ENCODE measurements at regions not wholly inside any gene's neighbourhood (a gene's known extent, or its start where the extent isn't known, plus 50 kb on each side); places are given as distances from the start of the nearest gene placed in this dataset.

DNA sequence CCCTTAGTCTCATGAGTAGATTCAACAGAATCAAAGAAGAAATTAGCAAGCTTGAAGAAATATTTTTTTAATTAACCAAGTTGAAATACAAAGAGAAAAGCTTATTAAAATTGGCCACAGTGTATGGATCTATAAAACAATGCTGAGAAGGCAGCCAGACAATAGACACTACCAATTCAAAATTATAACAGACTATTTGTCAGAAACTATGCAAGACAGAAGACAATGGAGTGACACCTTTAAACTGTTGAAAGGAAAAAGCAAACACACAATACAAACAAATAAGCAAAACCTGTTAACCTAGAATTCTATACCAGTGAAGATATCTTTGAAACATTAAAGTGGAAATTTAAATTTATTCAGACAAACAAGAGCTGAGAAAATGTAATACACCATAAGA lies 225.4 kb downstream of the CASP12 start:
- Histone ChIP-seq H3K9me3 (ENCODE audit: insufficient read depth, low read length) (no peaks in the 10 kb centered on the region), H3K4me2 (ENCODE audit: low read length) (no peak overlapping the region), H4K20me1 (ENCODE audit: insufficient read depth, low read length) (no peaks in the 10 kb centered on the region), H3K36me3 (replicated peaks; ENCODE audit: low read depth, low read length) (no peaks in the 10 kb centered on the region), H3K27ac (ENCODE audit: low read length) (no peak overlapping the region), H3K27me3 (ENCODE audit: low read depth, low read length) (no peaks in the 10 kb centered on the region), H2AFZ (ENCODE audit: low read depth, low read length) (no peak overlapping the region), H3K4me3 (ENCODE audit: low read length) (no peak overlapping the region), H3K79me2 (ENCODE audit: low read length) (no peaks in the 10 kb centered on the region), H3K4me1 (ENCODE audit: low read length) (no peaks in the 10 kb centered on the region), H3K9ac (ENCODE audit: low read length) (no peak overlapping the region)
- TF ChIP-seq, protein P1, sequence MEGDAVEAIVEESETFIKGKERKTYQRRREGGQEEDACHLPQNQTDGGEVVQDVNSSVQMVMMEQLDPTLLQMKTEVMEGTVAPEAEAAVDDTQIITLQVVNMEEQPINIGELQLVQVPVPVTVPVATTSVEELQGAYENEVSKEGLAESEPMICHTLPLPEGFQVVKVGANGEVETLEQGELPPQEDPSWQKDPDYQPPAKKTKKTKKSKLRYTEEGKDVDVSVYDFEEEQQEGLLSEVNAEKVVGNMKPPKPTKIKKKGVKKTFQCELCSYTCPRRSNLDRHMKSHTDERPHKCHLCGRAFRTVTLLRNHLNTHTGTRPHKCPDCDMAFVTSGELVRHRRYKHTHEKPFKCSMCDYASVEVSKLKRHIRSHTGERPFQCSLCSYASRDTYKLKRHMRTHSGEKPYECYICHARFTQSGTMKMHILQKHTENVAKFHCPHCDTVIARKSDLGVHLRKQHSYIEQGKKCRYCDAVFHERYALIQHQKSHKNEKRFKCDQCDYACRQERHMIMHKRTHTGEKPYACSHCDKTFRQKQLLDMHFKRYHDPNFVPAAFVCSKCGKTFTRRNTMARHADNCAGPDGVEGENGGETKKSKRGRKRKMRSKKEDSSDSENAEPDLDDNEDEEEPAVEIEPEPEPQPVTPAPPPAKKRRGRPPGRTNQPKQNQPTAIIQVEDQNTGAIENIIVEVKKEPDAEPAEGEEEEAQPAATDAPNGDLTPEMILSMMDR (IDR thresholded peaks at IDR 0.05; ENCODE audit: low read depth, low read length), result no peak
- no peak for TF ChIP-seq EZH2phosphoT487 (IDR thresholded peaks at IDR 0.05; ENCODE audit: low read depth)

DNA sequence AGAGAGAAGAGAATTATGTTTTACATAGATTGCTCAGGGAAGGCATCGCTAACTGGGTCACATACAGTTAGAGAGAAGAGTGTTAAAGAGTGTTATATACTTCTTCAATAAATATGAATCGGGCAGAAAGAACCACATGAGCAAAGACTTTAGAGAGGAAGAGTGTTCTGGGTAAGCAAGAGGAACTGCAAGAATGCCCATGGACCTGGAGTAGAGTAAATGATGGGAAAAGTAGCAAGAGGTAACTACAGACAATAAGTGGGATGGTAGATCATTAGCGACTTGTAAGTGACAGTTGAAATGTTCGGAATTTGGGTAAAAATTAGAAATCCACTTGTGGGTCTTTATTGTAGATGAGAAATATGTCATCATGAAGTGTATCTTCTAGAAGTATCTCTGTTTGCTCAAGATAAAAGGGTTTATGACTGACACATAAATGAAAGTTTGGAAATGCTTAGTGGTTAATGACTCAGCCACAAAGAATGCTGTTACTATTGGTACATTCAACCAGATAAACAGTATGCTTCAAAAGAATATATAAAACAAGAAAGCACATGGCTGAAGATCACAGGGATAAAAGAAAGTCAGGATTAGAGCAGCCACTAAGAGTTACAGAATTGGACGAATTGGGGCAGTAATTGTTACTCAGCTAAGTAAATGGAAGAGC lies 229.3 kb downstream of the CASP12 start:
- no peaks in the 10 kb centered on the region for H3K27me3 ChIP-seq (ENCODE audit: low read depth, low read length)
- no peaks in the 10 kb centered on the region for H3K9me3 ChIP-seq (ENCODE audit: insufficient read depth, low read length)
- TF ChIP-seq EZH2phosphoT487 (IDR thresholded peaks at IDR 0.05; ENCODE audit: low read depth), result no peak
- TF ChIP-seq, protein P1 (IDR thresholded peaks at IDR 0.05; ENCODE audit: low read depth, low read length), result no peak
- no peaks in the 10 kb centered on the region for H3K4me1 ChIP-seq (ENCODE audit: low read length)
- H3K4me2 ChIP-seq (ENCODE audit: low read length), result no peak overlapping the region
- H3K9ac ChIP-seq (ENCODE audit: low read length), result no peak overlapping the region
- H4K20me1 ChIP-seq (ENCODE audit: insufficient read depth, low read length), result no peaks in the 10 kb centered on the region
- no peak overlapping the region for H3K4me3 ChIP-seq (ENCODE audit: low read length)
- no peak overlapping the region for H2AFZ ChIP-seq (ENCODE audit: low read depth, low read length)
- no peak overlapping the region for H3K27ac ChIP-seq (ENCODE audit: low read length)
- no peaks in the 10 kb centered on the region for H3K79me2 ChIP-seq (ENCODE audit: low read length)
- no peaks in the 10 kb centered on the region for H3K36me3 ChIP-seq (replicated peaks; ENCODE audit: low read depth, low read length)

DNA sequence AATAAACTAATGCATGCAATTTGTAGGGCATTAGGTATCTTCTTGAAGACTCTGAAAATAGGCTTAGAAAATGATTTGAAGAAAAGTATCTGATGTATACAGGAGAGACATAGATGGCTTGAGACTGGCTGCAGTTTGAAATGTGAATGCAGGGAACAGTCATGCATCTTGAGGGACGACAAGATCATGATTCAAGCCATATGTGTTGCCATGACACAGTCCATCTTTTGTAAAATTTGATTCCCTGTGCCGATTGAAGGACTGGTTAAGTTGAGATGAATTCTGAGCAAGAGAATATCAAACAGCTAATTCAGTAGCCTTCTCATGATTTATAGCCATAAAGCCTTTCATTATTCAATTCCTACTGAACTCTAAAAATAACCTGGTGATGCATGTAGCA lies 231.6 kb downstream of the CASP12 start:
- TF ChIP-seq, protein P1 (IDR thresholded peaks at IDR 0.05; ENCODE audit: low read depth, low read length), result no peak
- TF ChIP-seq EZH2phosphoT487 (IDR thresholded peaks at IDR 0.05; ENCODE audit: low read depth), result no peak
- Histone ChIP-seq H3K9ac (ENCODE audit: low read length) (no peak overlapping the region), H3K27ac (ENCODE audit: low read length) (no peak overlapping the region), H3K9me3 (ENCODE audit: insufficient read depth, low read length) (no peaks in the 10 kb centered on the region), H3K4me2 (ENCODE audit: low read length) (no peak overlapping the region), H3K4me3 (ENCODE audit: low read length) (no peak overlapping the region), H3K27me3 (ENCODE audit: low read depth, low read length) (no peaks in the 10 kb centered on the region), H3K36me3 (replicated peaks; ENCODE audit: low read depth, low read length) (no peaks in the 10 kb centered on the region), H3K79me2 (ENCODE audit: low read length) (no peaks in the 10 kb centered on the region), H2AFZ (ENCODE audit: low read depth, low read length) (no peak overlapping the region), H4K20me1 (ENCODE audit: insufficient read depth, low read length) (no peaks in the 10 kb centered on the region), H3K4me1 (ENCODE audit: low read length) (no peaks in the 10 kb centered on the region)

DNA sequence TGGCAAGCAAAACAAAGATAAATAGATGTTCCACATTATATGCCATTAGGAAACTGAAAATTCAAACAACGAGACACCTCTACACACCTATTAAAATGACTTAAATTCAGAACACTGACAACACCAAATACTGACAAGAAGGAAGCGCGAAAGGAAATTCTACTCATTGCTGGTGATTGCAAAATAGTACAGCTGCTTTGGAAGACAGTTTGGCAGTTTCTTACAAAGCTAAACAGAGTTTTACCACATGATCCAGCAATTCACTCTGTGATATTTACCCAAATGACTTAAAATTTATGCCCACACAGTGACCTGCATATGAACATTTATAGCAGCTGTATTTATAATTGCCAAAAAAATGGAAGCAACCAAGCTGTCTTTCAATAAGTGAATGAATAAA lies 232.6 kb downstream of the CASP12 start:
- Histone ChIP-seq H3K9ac (ENCODE audit: low read length) (no peak overlapping the region), H3K4me3 (ENCODE audit: low read length) (no peak overlapping the region), H3K9me3 (ENCODE audit: insufficient read depth, low read length) (no peaks in the 10 kb centered on the region), H4K20me1 (ENCODE audit: insufficient read depth, low read length) (no peaks in the 10 kb centered on the region), H3K79me2 (ENCODE audit: low read length) (no peaks in the 10 kb centered on the region), H2AFZ (ENCODE audit: low read depth, low read length) (no peak overlapping the region), H3K36me3 (replicated peaks; ENCODE audit: low read depth, low read length) (no peaks in the 10 kb centered on the region), H3K4me2 (ENCODE audit: low read length) (no peak overlapping the region), H3K4me1 (ENCODE audit: low read length) (no peaks in the 10 kb centered on the region), H3K27ac (ENCODE audit: low read length) (no peak overlapping the region), H3K27me3 (ENCODE audit: low read depth, low read length) (no peaks in the 10 kb centered on the region)
- TF ChIP-seq, protein P1 (IDR thresholded peaks at IDR 0.05; ENCODE audit: low read depth, low read length), result no peak
- TF ChIP-seq EZH2phosphoT487 (IDR thresholded peaks at IDR 0.05; ENCODE audit: low read depth), result no peak

Data from OCI-LY3 (cell line).